ENCODE measurements at regions not wholly inside any gene's neighbourhood (a gene's known extent, or its start where the extent isn't known, plus 50 kb on each side); places are given as distances from the start of the nearest gene placed in this dataset.

DNA sequence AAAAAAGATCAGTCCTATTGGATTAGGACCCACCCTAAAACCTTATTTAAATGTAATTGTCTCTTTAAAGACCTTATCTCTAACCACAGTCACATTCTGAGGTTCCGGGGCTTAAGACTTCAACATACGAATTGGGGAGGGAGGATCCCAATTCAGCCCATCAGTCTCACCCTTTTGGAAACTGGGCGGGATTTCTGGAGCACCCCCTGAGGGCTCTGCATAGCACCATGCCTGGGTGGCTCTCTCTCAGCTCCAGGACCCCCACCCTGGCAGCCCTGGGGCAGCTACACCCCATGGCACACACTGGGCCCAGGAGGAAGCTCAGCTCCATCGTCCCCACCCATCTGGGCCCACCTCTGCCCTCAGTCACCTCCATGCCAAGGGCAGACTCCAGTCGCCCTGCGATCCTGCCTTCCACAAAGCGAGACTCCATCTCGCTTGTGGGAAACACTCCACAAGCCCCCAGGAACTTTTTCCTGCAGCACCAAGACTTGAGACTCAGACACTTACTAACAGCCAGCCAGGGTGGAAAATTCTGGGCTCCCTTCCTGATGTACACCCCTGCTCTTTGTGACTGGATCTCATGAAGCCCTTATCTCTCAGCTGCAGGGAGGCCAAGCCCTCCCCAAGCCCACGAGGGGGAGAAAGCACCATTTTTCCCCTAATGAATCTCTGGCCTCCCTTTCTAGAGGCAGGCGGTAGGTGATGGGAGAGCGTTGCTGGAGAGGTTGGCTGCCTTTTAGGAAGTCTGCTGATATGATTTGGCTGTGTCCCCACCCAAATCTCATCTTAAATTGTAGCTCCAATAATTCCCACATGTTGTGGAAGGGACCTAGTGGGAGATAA is 90.8 kb upstream of the KDM7A start:
- TF ChIP-seq, protein P1, sequence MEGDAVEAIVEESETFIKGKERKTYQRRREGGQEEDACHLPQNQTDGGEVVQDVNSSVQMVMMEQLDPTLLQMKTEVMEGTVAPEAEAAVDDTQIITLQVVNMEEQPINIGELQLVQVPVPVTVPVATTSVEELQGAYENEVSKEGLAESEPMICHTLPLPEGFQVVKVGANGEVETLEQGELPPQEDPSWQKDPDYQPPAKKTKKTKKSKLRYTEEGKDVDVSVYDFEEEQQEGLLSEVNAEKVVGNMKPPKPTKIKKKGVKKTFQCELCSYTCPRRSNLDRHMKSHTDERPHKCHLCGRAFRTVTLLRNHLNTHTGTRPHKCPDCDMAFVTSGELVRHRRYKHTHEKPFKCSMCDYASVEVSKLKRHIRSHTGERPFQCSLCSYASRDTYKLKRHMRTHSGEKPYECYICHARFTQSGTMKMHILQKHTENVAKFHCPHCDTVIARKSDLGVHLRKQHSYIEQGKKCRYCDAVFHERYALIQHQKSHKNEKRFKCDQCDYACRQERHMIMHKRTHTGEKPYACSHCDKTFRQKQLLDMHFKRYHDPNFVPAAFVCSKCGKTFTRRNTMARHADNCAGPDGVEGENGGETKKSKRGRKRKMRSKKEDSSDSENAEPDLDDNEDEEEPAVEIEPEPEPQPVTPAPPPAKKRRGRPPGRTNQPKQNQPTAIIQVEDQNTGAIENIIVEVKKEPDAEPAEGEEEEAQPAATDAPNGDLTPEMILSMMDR (IDR thresholded peaks at IDR 0.05; ENCODE audit: low read length), result no peak
- no peak for TF ChIP-seq EZH2 (IDR thresholded peaks at IDR 0.05; ENCODE audit: borderline replicate concordance, low read length)
